HEK293 (cell line): ENCODE measurements at regions not wholly inside any gene's neighbourhood (a gene's known extent, or its start where the extent isn't known, plus 50 kb on each side); places are given as distances from the start of the nearest gene placed in this dataset.

Experiments
- KLF16 ChIP-seq: fragments of 450-650 bp; formaldehyde crosslinking; IDR thresholded peaks from 2 replicates; pipeline ENCODE4 v1.5.1; 2017; ENCODE audit warnings: missing biosample characterization, missing genetic modification characterization
- PRDM2 ChIP-seq: fragments of 450-650 bp; formaldehyde crosslinking; IDR thresholded peaks from 2 replicates; pipeline ENCODE4 v1.5.1; 2016; ENCODE audit warnings: missing biosample characterization, missing genetic modification characterization, borderline replicate concordance
- TCF7L2 ChIP-seq: IDR thresholded peaks from 2 replicates; pipeline ENCODE4 v1.6.1; 2011; ENCODE audit warnings: low read depth, mild to moderate bottlenecking, inconsistent platforms, low read length, moderate library complexity, borderline replicate concordance
- YY2 ChIP-seq: fragments of 450-650 bp; formaldehyde crosslinking; IDR thresholded peaks from 2 replicates; pipeline ENCODE4 v1.5.1; 2016; ENCODE audit warnings: missing biosample characterization, missing genetic modification characterization
- ZBTB21 ChIP-seq: fragments of 450-650 bp; formaldehyde crosslinking; IDR thresholded peaks from 2 replicates; pipeline ENCODE4 v1.5.1; 2017; ENCODE audit warnings: missing biosample characterization, missing genetic modification characterization
- ZBTB26 ChIP-seq: fragments of 450-650 bp; formaldehyde crosslinking; optimal IDR thresholded peaks from 2 replicates; pipeline ENCODE3; 2016; ENCODE audit warnings: missing biosample characterization, mild to moderate bottlenecking, missing genetic modification characterization
- ZEB2 ChIP-seq: fragments of 450-650 bp; formaldehyde crosslinking; IDR thresholded peaks from 2 replicates; pipeline ENCODE4 v1.5.1; 2016; ENCODE audit warnings: missing biosample characterization, missing genetic modification characterization
- ZFHX2 ChIP-seq: fragments of 450-650 bp; formaldehyde crosslinking; conservative IDR thresholded peaks from 2 replicates; pipeline ENCODE4 v1.5.1; 2016; ENCODE audit warnings: missing biosample characterization, missing genetic modification characterization
- ZFP3 ChIP-seq: fragments of 450-650 bp; formaldehyde crosslinking; IDR thresholded peaks from 2 replicates; pipeline ENCODE4 v1.5.1; 2016; ENCODE audit warnings: low read depth, missing biosample characterization, missing genetic modification characterization
- ZFP69B ChIP-seq: fragments of 450-650 bp; formaldehyde crosslinking; IDR thresholded peaks from 2 replicates; pipeline ENCODE4 v1.5.1; 2016; ENCODE audit warnings: missing biosample characterization, missing genetic modification characterization
- ZNF133 ChIP-seq: fragments of 450-650 bp; formaldehyde crosslinking; IDR thresholded peaks from 2 replicates; pipeline ENCODE4 v1.5.1; 2016; ENCODE audit warnings: missing biosample characterization, missing genetic modification characterization
- ZNF140 ChIP-seq: fragments of 450-650 bp; formaldehyde crosslinking; IDR thresholded peaks from 2 replicates; pipeline ENCODE4 v1.5.1; 2016; ENCODE audit warnings: missing biosample characterization, missing genetic modification characterization
- ZNF292 ChIP-seq: fragments of 450-650 bp; formaldehyde crosslinking; IDR thresholded peaks from 2 replicates; pipeline ENCODE4 v1.5.1; 2016; ENCODE audit warnings: low read depth, missing biosample characterization, missing genetic modification characterization, borderline replicate concordance
- ZNF423 ChIP-seq: fragments of 450-650 bp; formaldehyde crosslinking; IDR thresholded peaks from 2 replicates; pipeline ENCODE4 v1.5.1; 2016; ENCODE audit warnings: missing biosample characterization, missing genetic modification characterization
- ZNF449 ChIP-seq: fragments of 450-650 bp; formaldehyde crosslinking; IDR thresholded peaks from 2 replicates; pipeline ENCODE4 v1.5.1; 2017; ENCODE audit warnings: missing biosample characterization, mild to moderate bottlenecking, missing genetic modification characterization, moderate library complexity
- ZNF560 ChIP-seq: fragments of 450-650 bp; formaldehyde crosslinking; IDR thresholded peaks from 2 replicates; pipeline ENCODE4 v1.5.1; 2017; ENCODE audit warnings: missing biosample characterization, missing genetic modification characterization, borderline replicate concordance
- ZNF561 ChIP-seq: fragments of 450-650 bp; IDR thresholded peaks from 2 replicates; pipeline ENCODE4 v1.5.1; 2018; ENCODE audit warnings: missing biosample characterization, missing genetic modification characterization, borderline replicate concordance
- ZNF639 ChIP-seq: fragments of 450-650 bp; formaldehyde crosslinking; IDR thresholded peaks from 2 replicates; pipeline ENCODE4 v1.5.1; 2016; ENCODE audit warnings: missing biosample characterization, missing genetic modification characterization
- ZNF670 ChIP-seq: fragments of 450-650 bp; formaldehyde crosslinking; IDR thresholded peaks from 2 replicates; pipeline ENCODE4 v1.5.1; 2016; ENCODE audit warnings: missing biosample characterization, missing genetic modification characterization, low read depth
- ZNF776 ChIP-seq: fragments of 450-650 bp; formaldehyde crosslinking; IDR thresholded peaks from 2 replicates; pipeline ENCODE4 v1.5.0; 2017; ENCODE audit warnings: missing biosample characterization, missing genetic modification characterization, borderline replicate concordance
- ZNF843 ChIP-seq: fragments of 450-650 bp; formaldehyde crosslinking; IDR thresholded peaks from 2 replicates; pipeline ENCODE4 v1.5.1; 2016; ENCODE audit warnings: missing biosample characterization, missing genetic modification characterization
- ZSCAN23 ChIP-seq: fragments of 450-650 bp; formaldehyde crosslinking; IDR thresholded peaks from 2 replicates; pipeline ENCODE4 v1.5.1; 2016; ENCODE audit warnings: missing biosample characterization, missing genetic modification characterization
- TF ChIP-seq, protein P1 (sequence below): fragments of 450-650 bp; formaldehyde crosslinking; IDR thresholded peaks from 2 replicates; pipeline ENCODE4 v1.5.1; 2017; ENCODE audit warnings: missing biosample characterization, missing genetic modification characterization
- TF ChIP-seq, protein P2 (sequence below): fragments of 450-650 bp; formaldehyde crosslinking; IDR thresholded peaks from 2 replicates; pipeline ENCODE4 v1.5.1; 2016; ENCODE audit warnings: missing biosample characterization, missing genetic modification characterization

- no peak for TF ChIP-seq YY2
- no peak for TF ChIP-seq ZNF776 (tag by site-specific recombination)
- TF ChIP-seq ZNF639 = peak; percentile 90
- no peak for TF ChIP-seq PRDM2
- TF ChIP-seq, protein P1, sequence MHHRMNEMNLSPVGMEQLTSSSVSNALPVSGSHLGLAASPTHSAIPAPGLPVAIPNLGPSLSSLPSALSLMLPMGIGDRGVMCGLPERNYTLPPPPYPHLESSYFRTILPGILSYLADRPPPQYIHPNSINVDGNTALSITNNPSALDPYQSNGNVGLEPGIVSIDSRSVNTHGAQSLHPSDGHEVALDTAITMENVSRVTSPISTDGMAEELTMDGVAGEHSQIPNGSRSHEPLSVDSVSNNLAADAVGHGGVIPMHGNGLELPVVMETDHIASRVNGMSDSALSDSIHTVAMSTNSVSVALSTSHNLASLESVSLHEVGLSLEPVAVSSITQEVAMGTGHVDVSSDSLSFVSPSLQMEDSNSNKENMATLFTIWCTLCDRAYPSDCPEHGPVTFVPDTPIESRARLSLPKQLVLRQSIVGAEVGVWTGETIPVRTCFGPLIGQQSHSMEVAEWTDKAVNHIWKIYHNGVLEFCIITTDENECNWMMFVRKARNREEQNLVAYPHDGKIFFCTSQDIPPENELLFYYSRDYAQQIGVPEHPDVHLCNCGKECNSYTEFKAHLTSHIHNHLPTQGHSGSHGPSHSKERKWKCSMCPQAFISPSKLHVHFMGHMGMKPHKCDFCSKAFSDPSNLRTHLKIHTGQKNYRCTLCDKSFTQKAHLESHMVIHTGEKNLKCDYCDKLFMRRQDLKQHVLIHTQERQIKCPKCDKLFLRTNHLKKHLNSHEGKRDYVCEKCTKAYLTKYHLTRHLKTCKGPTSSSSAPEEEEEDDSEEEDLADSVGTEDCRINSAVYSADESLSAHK = peak; percentile 97
- peak; percentile 82; the same call in 1 of the 2 replicates for TF ChIP-seq ZNF561 (tag by site-specific recombination)
- no peak for TF ChIP-seq ZBTB26 (tag by site-specific recombination)
- no peak for TF ChIP-seq ZFP3 (tag by site-specific recombination)
- peak; percentile 89 for TF ChIP-seq ZSCAN23 (tag by site-specific recombination)
- TF ChIP-seq ZFP69B (tag by site-specific recombination) = no peak
- TF ChIP-seq KLF16 = no peak
- peak; percentile 72; the same call in 1 of the 2 replicates for TF ChIP-seq ZBTB21 (tag by site-specific recombination)
- peak; percentile 88 for TF ChIP-seq ZEB2
- TF ChIP-seq TCF7L2 = peak; percentile 58; the same call in 1 of the 2 replicates
- no peak; the same call in 1 of the 2 replicates for TF ChIP-seq ZNF140 (tag by site-specific recombination)
- TF ChIP-seq ZNF843 (tag by site-specific recombination) = peak; percentile 99
- TF ChIP-seq, protein P2, sequence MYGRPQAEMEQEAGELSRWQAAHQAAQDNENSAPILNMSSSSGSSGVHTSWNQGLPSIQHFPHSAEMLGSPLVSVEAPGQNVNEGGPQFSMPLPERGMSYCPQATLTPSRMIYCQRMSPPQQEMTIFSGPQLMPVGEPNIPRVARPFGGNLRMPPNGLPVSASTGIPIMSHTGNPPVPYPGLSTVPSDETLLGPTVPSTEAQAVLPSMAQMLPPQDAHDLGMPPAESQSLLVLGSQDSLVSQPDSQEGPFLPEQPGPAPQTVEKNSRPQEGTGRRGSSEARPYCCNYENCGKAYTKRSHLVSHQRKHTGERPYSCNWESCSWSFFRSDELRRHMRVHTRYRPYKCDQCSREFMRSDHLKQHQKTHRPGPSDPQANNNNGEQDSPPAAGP = peak; percentile 87
- peak; percentile 85 for TF ChIP-seq ZNF423
- TF ChIP-seq ZNF133 (tag by site-specific recombination) = no peak
- peak; percentile 68; the same call in 1 of the 2 replicates for TF ChIP-seq ZNF449
- no peak for TF ChIP-seq ZNF560
- TF ChIP-seq ZNF670 = no peak
- TF ChIP-seq ZFHX2 (tag by site-specific recombination) = peak; percentile 80
- TF ChIP-seq ZNF292 (tag by site-specific recombination) = no peak
Observed at GRCh38 chr12:65606008-65606766, 218.1 kb upstream of the HMGA2 start (continued).
